ENCODE measurements at regions not wholly inside any gene's neighbourhood (a gene's known extent, or its start where the extent isn't known, plus 50 kb on each side); places are given as distances from the start of the nearest gene placed in this dataset.

DNA sequence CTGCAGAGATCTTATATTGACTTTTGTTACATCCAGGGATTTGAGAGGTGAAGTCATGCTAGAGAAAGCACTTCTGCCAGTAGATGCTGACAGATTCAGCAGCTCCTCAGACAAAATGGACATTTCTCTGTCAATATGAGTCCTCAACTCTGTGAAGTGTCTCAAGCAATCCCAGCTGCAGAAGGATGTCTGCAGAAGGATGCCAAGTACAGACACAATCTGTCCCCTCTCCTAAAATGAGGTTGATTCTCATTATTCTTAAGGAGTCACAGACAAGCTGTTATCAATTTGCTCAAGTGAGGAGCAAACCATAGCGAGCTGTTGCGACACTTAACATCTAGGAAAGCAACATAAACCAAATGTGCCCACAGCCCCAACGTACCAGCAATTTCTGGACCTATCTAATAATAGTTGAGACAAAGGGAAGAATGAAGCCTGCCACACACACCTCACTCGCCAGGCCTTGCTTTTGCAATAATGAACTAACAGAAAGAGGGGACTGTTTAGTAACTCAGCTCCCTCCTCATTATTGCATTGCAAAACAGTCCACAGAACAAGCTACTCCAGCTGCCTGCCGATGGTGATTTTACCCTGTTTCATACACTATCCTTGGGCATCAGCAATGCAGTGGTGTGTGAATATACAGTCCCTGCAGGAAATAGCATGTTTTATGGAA lies 364.2 kb upstream of the PDE4D start:
- no peak for TF ChIP-seq FOXJ3 (CRISPR knock-in tag; IDR thresholded peaks at IDR 0.05; ENCODE audit: borderline replicate concordance)
- TF ChIP-seq EP300 (IDR thresholded peaks at IDR 0.05; ENCODE audit: low read depth in 2 of 2, low read length in 2 of 2), result no peak
- no peak for TF ChIP-seq EP300 (CRISPR knock-in tag; IDR thresholded peaks at IDR 0.05; ENCODE audit: borderline replicate concordance)
- TF ChIP-seq, protein P1, sequence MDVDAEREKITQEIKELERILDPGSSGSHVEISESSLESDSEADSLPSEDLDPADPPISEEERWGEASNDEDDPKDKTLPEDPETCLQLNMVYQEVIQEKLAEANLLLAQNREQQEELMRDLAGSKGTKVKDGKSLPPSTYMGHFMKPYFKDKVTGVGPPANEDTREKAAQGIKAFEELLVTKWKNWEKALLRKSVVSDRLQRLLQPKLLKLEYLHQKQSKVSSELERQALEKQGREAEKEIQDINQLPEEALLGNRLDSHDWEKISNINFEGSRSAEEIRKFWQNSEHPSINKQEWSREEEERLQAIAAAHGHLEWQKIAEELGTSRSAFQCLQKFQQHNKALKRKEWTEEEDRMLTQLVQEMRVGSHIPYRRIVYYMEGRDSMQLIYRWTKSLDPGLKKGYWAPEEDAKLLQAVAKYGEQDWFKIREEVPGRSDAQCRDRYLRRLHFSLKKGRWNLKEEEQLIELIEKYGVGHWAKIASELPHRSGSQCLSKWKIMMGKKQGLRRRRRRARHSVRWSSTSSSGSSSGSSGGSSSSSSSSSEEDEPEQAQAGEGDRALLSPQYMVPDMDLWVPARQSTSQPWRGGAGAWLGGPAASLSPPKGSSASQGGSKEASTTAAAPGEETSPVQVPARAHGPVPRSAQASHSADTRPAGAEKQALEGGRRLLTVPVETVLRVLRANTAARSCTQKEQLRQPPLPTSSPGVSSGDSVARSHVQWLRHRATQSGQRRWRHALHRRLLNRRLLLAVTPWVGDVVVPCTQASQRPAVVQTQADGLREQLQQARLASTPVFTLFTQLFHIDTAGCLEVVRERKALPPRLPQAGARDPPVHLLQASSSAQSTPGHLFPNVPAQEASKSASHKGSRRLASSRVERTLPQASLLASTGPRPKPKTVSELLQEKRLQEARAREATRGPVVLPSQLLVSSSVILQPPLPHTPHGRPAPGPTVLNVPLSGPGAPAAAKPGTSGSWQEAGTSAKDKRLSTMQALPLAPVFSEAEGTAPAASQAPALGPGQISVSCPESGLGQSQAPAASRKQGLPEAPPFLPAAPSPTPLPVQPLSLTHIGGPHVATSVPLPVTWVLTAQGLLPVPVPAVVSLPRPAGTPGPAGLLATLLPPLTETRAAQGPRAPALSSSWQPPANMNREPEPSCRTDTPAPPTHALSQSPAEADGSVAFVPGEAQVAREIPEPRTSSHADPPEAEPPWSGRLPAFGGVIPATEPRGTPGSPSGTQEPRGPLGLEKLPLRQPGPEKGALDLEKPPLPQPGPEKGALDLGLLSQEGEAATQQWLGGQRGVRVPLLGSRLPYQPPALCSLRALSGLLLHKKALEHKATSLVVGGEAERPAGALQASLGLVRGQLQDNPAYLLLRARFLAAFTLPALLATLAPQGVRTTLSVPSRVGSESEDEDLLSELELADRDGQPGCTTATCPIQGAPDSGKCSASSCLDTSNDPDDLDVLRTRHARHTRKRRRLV (CRISPR knock-in tag; IDR thresholded peaks at IDR 0.05), result no peak
- TF ChIP-seq, protein P2, sequence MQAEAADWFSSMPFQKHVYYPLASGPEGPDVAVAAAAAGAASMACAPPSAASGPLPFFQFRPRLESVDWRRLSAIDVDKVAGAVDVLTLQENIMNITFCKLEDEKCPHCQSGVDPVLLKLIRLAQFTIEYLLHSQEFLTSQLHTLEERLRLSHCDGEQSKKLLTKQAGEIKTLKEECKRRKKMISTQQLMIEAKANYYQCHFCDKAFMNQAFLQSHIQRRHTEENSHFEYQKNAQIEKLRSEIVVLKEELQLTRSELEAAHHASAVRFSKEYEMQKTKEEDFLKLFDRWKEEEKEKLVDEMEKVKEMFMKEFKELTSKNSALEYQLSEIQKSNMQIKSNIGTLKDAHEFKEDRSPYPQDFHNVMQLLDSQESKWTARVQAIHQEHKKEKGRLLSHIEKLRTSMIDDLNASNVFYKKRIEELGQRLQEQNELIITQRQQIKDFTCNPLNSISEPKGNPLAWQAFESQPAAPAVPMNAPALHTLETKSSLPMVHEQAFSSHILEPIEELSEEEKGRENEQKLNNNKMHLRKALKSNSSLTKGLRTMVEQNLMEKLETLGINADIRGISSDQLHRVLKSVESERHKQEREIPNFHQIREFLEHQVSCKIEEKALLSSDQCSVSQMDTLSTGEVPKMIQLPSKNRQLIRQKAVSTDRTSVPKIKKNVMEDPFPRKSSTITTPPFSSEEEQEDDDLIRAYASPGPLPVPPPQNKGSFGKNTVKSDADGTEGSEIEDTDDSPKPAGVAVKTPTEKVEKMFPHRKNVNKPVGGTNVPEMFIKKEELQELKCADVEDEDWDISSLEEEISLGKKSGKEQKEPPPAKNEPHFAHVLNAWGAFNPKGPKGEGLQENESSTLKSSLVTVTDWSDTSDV (CRISPR knock-in tag; IDR thresholded peaks at IDR 0.05), result no peak
- no peak for TF ChIP-seq ZNF737 (CRISPR knock-in tag; IDR thresholded peaks at IDR 0.05; ENCODE audit: borderline replicate concordance)
- TF ChIP-seq, protein P3, sequence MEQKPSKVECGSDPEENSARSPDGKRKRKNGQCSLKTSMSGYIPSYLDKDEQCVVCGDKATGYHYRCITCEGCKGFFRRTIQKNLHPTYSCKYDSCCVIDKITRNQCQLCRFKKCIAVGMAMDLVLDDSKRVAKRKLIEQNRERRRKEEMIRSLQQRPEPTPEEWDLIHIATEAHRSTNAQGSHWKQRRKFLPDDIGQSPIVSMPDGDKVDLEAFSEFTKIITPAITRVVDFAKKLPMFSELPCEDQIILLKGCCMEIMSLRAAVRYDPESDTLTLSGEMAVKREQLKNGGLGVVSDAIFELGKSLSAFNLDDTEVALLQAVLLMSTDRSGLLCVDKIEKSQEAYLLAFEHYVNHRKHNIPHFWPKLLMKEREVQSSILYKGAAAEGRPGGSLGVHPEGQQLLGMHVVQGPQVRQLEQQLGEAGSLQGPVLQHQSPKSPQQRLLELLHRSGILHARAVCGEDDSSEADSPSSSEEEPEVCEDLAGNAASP (CRISPR knock-in tag; IDR thresholded peaks at IDR 0.05; ENCODE audit: borderline replicate concordance), result no peak
- TF ChIP-seq, protein P4, sequence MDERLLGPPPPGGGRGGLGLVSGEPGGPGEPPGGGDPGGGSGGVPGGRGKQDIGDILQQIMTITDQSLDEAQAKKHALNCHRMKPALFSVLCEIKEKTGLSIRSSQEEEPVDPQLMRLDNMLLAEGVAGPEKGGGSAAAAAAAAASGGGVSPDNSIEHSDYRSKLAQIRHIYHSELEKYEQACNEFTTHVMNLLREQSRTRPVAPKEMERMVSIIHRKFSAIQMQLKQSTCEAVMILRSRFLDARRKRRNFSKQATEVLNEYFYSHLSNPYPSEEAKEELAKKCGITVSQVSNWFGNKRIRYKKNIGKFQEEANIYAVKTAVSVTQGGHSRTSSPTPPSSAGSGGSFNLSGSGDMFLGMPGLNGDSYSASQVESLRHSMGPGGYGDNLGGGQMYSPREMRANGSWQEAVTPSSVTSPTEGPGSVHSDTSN (CRISPR knock-in tag; IDR thresholded peaks at IDR 0.05), result no peak
- no peak for TF ChIP-seq HMG20A (CRISPR knock-in tag; IDR thresholded peaks at IDR 0.05; ENCODE audit: borderline replicate concordance)
- no peak for TF ChIP-seq SMAD9 (CRISPR knock-in tag; IDR thresholded peaks at IDR 0.05)
- TF ChIP-seq, protein P5, sequence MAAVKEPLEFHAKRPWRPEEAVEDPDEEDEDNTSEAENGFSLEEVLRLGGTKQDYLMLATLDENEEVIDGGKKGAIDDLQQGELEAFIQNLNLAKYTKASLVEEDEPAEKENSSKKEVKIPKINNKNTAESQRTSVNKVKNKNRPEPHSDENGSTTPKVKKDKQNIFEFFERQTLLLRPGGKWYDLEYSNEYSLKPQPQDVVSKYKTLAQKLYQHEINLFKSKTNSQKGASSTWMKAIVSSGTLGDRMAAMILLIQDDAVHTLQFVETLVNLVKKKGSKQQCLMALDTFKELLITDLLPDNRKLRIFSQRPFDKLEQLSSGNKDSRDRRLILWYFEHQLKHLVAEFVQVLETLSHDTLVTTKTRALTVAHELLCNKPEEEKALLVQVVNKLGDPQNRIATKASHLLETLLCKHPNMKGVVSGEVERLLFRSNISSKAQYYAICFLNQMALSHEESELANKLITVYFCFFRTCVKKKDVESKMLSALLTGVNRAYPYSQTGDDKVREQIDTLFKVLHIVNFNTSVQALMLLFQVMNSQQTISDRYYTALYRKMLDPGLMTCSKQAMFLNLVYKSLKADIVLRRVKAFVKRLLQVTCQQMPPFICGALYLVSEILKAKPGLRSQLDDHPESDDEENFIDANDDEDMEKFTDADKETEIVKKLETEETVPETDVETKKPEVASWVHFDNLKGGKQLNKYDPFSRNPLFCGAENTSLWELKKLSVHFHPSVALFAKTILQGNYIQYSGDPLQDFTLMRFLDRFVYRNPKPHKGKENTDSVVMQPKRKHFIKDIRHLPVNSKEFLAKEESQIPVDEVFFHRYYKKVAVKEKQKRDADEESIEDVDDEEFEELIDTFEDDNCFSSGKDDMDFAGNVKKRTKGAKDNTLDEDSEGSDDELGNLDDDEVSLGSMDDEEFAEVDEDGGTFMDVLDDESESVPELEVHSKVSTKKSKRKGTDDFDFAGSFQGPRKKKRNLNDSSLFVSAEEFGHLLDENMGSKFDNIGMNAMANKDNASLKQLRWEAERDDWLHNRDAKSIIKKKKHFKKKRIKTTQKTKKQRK (IDR thresholded peaks at IDR 0.05; ENCODE audit: low read length), result no peak
- peak; percentile 87 for TF ChIP-seq CEBPB (IDR thresholded peaks at IDR 0.05; ENCODE audit: borderline replicate concordance, low read depth, low read length)
- no peak for TF ChIP-seq ATM (IDR thresholded peaks at IDR 0.05; ENCODE audit: borderline replicate concordance)
- TF ChIP-seq, protein P6, sequence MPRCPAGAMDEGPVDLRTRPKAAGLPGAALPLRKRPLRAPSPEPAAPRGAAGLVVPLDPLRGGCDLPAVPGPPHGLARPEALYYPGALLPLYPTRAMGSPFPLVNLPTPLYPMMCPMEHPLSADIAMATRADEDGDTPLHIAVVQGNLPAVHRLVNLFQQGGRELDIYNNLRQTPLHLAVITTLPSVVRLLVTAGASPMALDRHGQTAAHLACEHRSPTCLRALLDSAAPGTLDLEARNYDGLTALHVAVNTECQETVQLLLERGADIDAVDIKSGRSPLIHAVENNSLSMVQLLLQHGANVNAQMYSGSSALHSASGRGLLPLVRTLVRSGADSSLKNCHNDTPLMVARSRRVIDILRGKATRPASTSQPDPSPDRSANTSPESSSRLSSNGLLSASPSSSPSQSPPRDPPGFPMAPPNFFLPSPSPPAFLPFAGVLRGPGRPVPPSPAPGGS (CRISPR knock-in tag; IDR thresholded peaks at IDR 0.05), result no peak
- TF ChIP-seq KDM1A (CRISPR knock-in tag; IDR thresholded peaks at IDR 0.05), result no peak
